ENCODE measurements at regions not wholly inside any gene's neighbourhood (a gene's known extent, or its start where the extent isn't known, plus 50 kb on each side); places are given as distances from the start of the nearest gene placed in this dataset.
A peak's percentile ranks its signal among the peaks of the same experiment; 100 is the strongest.

GRCh38 chr5:173719731-173720082 is 103.3 kb upstream of the BOD1 start (continued):
- TF ChIP-seq PREB (CRISPR knock-in tag; IDR thresholded peaks at IDR 0.05) (no peak), TBL1XR1 (IDR thresholded peaks at IDR 0.05; ENCODE audit: borderline replicate concordance, low read length, partially characterized antibody) (no peak), IRF9 (CRISPR knock-in tag; IDR thresholded peaks at IDR 0.05; ENCODE audit: borderline replicate concordance) (0 out of 2 replicates have a peak, but pooled peaks have one; percentile 62), FIP1L1 (IDR thresholded peaks at IDR 0.05; ENCODE audit: borderline replicate concordance, insufficient read depth, low read depth, low read length) (no peak), FOXK1 (CRISPR knock-in tag; IDR thresholded peaks at IDR 0.05; ENCODE audit: borderline replicate concordance, low read depth) (peak; percentile 47; the same call in 1 of the 2 replicates), ZNF383 (CRISPR knock-in tag; IDR thresholded peaks at IDR 0.05; ENCODE audit: borderline replicate concordance) (no peak), IKZF5 (CRISPR knock-in tag; IDR thresholded peaks at IDR 0.05) (peak; percentile 57; the same call in 1 of the 2 replicates), ZNF232 (CRISPR knock-in tag; IDR thresholded peaks at IDR 0.05; ENCODE audit: borderline replicate concordance) (0 out of 2 replicates have a peak, but pooled peaks have one; percentile 53), ARID5B (CRISPR knock-in tag; IDR thresholded peaks at IDR 0.05) (peak; percentile 87), KMT2A (CRISPR knock-in tag; IDR thresholded peaks at IDR 0.05) (peak; percentile 38; the same call in 1 of the 2 replicates), BRF2 (CRISPR knock-in tag; IDR thresholded peaks at IDR 0.05) (no peak), GRHL1 (CRISPR knock-in tag; conservative IDR thresholded peaks at IDR 0.05) (no peak), ZFYVE20 (CRISPR knock-in tag; IDR thresholded peaks at IDR 0.05; ENCODE audit: borderline replicate concordance, low read depth) (no peak), NR2F2 (IDR thresholded peaks at IDR 0.05; ENCODE audit: borderline replicate concordance, low read depth) (peak; percentile 93), FOXO4 (CRISPR knock-in tag; conservative IDR thresholded peaks at IDR 0.05) (0 out of 2 replicates have a peak, but pooled peaks have one; percentile 76), U2AF2 (IDR thresholded peaks at IDR 0.05; ENCODE audit: low read depth, low read length) (no peak), GFI1 (CRISPR knock-in tag; IDR thresholded peaks at IDR 0.05; ENCODE audit: borderline replicate concordance) (peak; percentile 77), SSRP1 (CRISPR knock-in tag; IDR thresholded peaks at IDR 0.05) (no peak)

Data from HepG2 (cell line).